ENCODE measurements at regions not wholly inside any gene's neighbourhood (a gene's known extent, or its start where the extent isn't known, plus 50 kb on each side); places are given as distances from the start of the nearest gene placed in this dataset.

DNA sequence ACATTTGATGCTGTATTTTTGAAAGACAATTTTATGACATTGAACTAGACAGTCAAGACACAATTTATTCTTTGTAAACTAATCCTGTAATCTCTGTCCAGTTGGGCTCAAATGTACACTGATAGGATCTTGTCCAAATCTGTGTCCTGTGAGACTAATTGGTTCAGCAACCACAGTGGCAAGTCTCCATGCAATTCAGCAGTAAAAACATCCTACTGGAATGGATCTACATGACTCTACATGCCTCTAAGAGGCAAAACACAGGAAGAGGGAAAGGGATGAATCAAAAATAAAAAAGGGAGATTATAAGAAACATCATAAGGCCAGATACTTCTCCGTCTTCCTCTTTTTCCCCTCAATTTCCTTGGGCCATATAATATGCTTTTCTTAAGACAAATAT is 1164.2 kb downstream of the NLGN4Y start (continued):
- TF ChIP-seq CHD2 (IDR thresholded peaks at IDR 0.05; ENCODE audit: low read length, partially characterized antibody) = no peak
- TF ChIP-seq, protein P1, sequence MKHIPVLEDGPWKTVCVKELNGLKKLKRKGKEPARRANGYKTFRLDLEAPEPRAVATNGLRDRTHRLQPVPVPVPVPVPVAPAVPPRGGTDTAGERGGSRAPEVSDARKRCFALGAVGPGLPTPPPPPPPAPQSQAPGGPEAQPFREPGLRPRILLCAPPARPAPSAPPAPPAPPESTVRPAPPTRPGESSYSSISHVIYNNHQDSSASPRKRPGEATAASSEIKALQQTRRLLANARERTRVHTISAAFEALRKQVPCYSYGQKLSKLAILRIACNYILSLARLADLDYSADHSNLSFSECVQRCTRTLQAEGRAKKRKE (CRISPR knock-in tag; IDR thresholded peaks at IDR 0.05; ENCODE audit: low read depth) = no peak

DNA sequence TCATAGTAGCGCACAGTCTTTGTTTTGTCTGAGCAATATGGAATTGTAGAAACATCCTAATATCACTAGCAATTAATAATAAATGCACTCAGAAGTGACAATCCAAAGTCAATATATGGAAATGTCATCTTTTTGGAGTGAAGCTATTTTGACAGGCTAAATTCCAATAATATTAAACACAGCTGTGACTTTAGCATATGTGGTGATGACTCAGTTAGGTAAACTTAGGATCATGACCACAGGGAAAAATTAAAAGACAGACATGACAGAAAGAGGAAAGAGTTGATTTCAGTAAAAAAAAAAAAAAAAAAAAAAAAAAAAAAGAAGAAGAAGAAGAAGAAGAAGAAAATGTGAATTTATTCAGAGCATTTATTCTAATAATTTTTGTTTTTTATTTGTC is 1165.7 kb downstream of the NLGN4Y start:
- H3K9me3 ChIP-seq = no peaks in the 10 kb centered on the region
- CTCF ChIA-PET = no interaction called here
- POLR2A ChIA-PET = no interaction called here

DNA sequence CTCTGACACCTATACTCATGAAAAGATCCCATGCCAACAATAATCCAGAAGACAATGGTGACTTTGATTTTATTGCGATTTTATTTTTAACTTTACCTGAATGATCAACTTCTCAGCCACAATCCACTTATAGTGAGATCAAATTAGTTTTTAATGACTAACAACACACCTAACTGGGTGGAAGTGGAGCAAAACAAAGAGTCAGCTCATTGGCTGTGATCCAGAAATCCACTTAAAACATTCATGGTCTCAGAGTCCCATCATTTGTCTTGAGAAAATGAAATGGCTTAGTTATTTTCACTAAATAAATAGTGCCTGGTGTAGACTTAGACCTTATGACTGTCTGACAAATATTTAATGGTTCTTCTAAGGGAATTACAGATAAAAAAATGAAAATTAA is 1177.8 kb downstream of the NLGN4Y start:
- CTCF ChIA-PET = no interaction called here
- no peak for TF ChIP-seq EP300 (IDR thresholded peaks at IDR 0.05)
- TF ChIP-seq, protein P2, sequence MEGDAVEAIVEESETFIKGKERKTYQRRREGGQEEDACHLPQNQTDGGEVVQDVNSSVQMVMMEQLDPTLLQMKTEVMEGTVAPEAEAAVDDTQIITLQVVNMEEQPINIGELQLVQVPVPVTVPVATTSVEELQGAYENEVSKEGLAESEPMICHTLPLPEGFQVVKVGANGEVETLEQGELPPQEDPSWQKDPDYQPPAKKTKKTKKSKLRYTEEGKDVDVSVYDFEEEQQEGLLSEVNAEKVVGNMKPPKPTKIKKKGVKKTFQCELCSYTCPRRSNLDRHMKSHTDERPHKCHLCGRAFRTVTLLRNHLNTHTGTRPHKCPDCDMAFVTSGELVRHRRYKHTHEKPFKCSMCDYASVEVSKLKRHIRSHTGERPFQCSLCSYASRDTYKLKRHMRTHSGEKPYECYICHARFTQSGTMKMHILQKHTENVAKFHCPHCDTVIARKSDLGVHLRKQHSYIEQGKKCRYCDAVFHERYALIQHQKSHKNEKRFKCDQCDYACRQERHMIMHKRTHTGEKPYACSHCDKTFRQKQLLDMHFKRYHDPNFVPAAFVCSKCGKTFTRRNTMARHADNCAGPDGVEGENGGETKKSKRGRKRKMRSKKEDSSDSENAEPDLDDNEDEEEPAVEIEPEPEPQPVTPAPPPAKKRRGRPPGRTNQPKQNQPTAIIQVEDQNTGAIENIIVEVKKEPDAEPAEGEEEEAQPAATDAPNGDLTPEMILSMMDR (IDR thresholded peaks at IDR 0.05) = no peak
- no peak for TF ChIP-seq SMC3 (IDR thresholded peaks at IDR 0.05)
- TF ChIP-seq MYC (IDR thresholded peaks at IDR 0.05; ENCODE audit: borderline replicate concordance, low read length) = no peak
- TF ChIP-seq CHD2 (IDR thresholded peaks at IDR 0.05; ENCODE audit: low read length, partially characterized antibody) = no peak
- no peak for TF ChIP-seq NPAS2 (CRISPR knock-in tag; IDR thresholded peaks at IDR 0.05; ENCODE audit: borderline replicate concordance)
- TF ChIP-seq, protein P3, sequence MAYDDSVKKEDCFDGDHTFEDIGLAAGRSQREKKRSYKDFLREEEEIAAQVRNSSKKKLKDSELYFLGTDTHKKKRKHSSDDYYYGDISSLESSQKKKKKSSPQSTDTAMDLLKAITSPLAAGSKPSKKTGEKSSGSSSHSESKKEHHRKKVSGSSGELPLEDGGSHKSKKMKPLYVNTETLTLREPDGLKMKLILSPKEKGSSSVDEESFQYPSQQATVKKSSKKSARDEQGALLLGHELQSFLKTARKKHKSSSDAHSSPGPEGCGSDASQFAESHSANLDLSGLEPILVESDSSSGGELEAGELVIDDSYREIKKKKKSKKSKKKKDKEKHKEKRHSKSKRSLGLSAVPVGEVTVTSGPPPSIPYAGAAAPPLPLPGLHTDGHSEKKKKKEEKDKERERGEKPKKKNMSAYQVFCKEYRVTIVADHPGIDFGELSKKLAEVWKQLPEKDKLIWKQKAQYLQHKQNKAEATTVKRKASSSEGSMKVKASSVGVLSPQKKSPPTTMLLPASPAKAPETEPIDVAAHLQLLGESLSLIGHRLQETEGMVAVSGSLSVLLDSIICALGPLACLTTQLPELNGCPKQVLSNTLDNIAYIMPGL (CRISPR knock-in tag; IDR thresholded peaks at IDR 0.05; ENCODE audit: borderline replicate concordance) = no peak
- TF ChIP-seq KDM5A (IDR thresholded peaks at IDR 0.05) = no peak
- TF ChIP-seq ESRRA (IDR thresholded peaks at IDR 0.05; ENCODE audit: borderline replicate concordance, low read length) = no peak
- TF ChIP-seq JUNB (IDR thresholded peaks at IDR 0.05) = no peak
- no peak for TF ChIP-seq RARB (CRISPR knock-in tag; IDR thresholded peaks at IDR 0.05)
- no peak for TF ChIP-seq NFE2L2 (conservative IDR thresholded peaks at IDR 0.05; ENCODE audit: low read length)
- no peak for TF ChIP-seq FOXS1 (CRISPR knock-in tag; IDR thresholded peaks at IDR 0.05)
- TF ChIP-seq, protein P1 (CRISPR knock-in tag; IDR thresholded peaks at IDR 0.05; ENCODE audit: low read depth) = no peak
- no peak for TF ChIP-seq RAD21 (conservative IDR thresholded peaks at IDR 0.05 in 1 of 2, IDR thresholded peaks at IDR 0.05 in 1 of 2)

More for the DNA sequence above, 1165.7 kb downstream of the NLGN4Y start:
- H3K4me1 ChIP-seq = no peaks in the 10 kb centered on the region
- DNase-seq (ENCODE audit: low read depth in 1 of 2, low spot score in 1 of 2) = no peak
- no peak for FAIRE-seq
- H3K4me3 ChIP-seq = no peak overlapping the region
- no peak overlapping the region for H3K27ac ChIP-seq
- TF ChIP-seq NFE2L2 (conservative IDR thresholded peaks at IDR 0.05; ENCODE audit: low read length) (no peak), RFX5 (IDR thresholded peaks at IDR 0.05) (no peak), CBX2 (IDR thresholded peaks at IDR 0.05; ENCODE audit: borderline replicate concordance, low read depth) (no peak), KDM5A (IDR thresholded peaks at IDR 0.05) (no peak), HOXA7 (CRISPR knock-in tag; IDR thresholded peaks at IDR 0.05) (no peak), TFCP2L1 (CRISPR knock-in tag; IDR thresholded peaks at IDR 0.05) (no peak), SMC3 (IDR thresholded peaks at IDR 0.05) (no peak), FOXS1 (CRISPR knock-in tag; IDR thresholded peaks at IDR 0.05) (no peak)
- TF ChIP-seq, protein P4, sequence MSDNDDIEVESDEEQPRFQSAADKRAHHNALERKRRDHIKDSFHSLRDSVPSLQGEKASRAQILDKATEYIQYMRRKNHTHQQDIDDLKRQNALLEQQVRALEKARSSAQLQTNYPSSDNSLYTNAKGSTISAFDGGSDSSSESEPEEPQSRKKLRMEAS (IDR thresholded peaks at IDR 0.05) = no peak
- TF ChIP-seq, protein P3 (CRISPR knock-in tag; IDR thresholded peaks at IDR 0.05; ENCODE audit: borderline replicate concordance) = no peak
- TF ChIP-seq, protein P2 (IDR thresholded peaks at IDR 0.05) = no peak
- TF ChIP-seq, protein P5, sequence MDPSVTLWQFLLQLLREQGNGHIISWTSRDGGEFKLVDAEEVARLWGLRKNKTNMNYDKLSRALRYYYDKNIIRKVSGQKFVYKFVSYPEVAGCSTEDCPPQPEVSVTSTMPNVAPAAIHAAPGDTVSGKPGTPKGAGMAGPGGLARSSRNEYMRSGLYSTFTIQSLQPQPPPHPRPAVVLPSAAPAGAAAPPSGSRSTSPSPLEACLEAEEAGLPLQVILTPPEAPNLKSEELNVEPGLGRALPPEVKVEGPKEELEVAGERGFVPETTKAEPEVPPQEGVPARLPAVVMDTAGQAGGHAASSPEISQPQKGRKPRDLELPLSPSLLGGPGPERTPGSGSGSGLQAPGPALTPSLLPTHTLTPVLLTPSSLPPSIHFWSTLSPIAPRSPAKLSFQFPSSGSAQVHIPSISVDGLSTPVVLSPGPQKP (IDR thresholded peaks at IDR 0.05; ENCODE audit: low read depth, low read length) = no peak
- H3K4me2 ChIP-seq = no peak overlapping the region
- 90% methylated on average over 1 of the region's 1 CpG for WGBS (ENCODE audit: missing lambda C conversion rate)
- no peak for ATAC-seq

More for the DNA sequence above, 1177.8 kb downstream of the NLGN4Y start:
- no peak overlapping the region for H3K27ac ChIP-seq
- 100% methylated on average over 1 of the region's 1 CpG for WGBS (ENCODE audit: missing lambda C conversion rate)
- H3K4me3 ChIP-seq = no peak overlapping the region
- FAIRE-seq (no peak), ATAC-seq (no peak), DNase-seq (ENCODE audit: low read depth in 1 of 2, low spot score in 1 of 2) (no peak)
- H3K4me2 ChIP-seq = no peak overlapping the region
- H3K9me3 ChIP-seq = no peaks in the 10 kb centered on the region
- no peaks in the 10 kb centered on the region for H3K4me1 ChIP-seq
- POLR2A ChIA-PET = no interaction called here

All from A549 (cell line).